AG08396 (cell line): ENCODE measurements at regions not wholly inside any gene's neighbourhood (a gene's known extent, or its start where the extent isn't known, plus 50 kb on each side); places are given as distances from the start of the nearest gene placed in this dataset.
"Not testable (repeated sequence)": the region's sequence is repeated elsewhere in the genome, so short reads cannot be mapped to it uniquely, and the experiment has no call there.

Experiments
- DNase-seq: peaks from one replicate; pipeline ENCODE4 v3.0.0; 2012; ENCODE audit warnings: low spot score, mixed read lengths

- no peak for DNase-seq
Observed at GRCh38 chr7:51929818-51930217, 613.2 kb upstream of the COBL start.

- DNase-seq = no peak
Observed at GRCh38 chr7:51927738-51928137, 611.1 kb upstream of the COBL start.

- no peak for DNase-seq
Observed at GRCh38 chr7:51918581-51918980, 602.0 kb upstream of the COBL start.

- no peak for DNase-seq
Observed at GRCh38 chr7:51901489-51901840, 584.9 kb upstream of the COBL start.

- DNase-seq = not testable (repeated sequence)
Observed at GRCh38 chr7:51900755-51901488, 584.3 kb upstream of the COBL start.

- DNase-seq = no peak
Observed at GRCh38 chr7:51899611-51900010, 583.0 kb upstream of the COBL start.

- DNase-seq = no peak
Observed at GRCh38 chr7:51882412-51882811, 565.8 kb upstream of the COBL start.

- DNase-seq = no peak
Observed at GRCh38 chr7:51881309-51881708, 564.7 kb upstream of the COBL start.

GRCh38 chr7:51878865-51879264 is 562.3 kb upstream of the COBL start:
- DNase-seq = no peak

- no peak for DNase-seq
Observed at GRCh38 chr7:51869452-51869851, 552.8 kb upstream of the COBL start.

GRCh38 chr7:51867117-51867516 is 550.5 kb upstream of the COBL start:
- no peak for DNase-seq

- no peak for DNase-seq
Observed at GRCh38 chr7:51860305-51860704, 543.7 kb upstream of the COBL start.

GRCh38 chr7:51850126-51850525 is 533.5 kb upstream of the COBL start:
- DNase-seq = no peak

- DNase-seq = no peak
Observed at GRCh38 chr7:51847461-51848134, 531.0 kb upstream of the COBL start.

- not testable (repeated sequence) for DNase-seq
Observed at GRCh38 chr7:51839130-51839529, 522.5 kb upstream of the COBL start.

GRCh38 chr7:51827631-51828030 is 511.0 kb upstream of the COBL start:
- no peak for DNase-seq

- no peak for DNase-seq
Observed at GRCh38 chr7:51824050-51824449, 507.4 kb upstream of the COBL start.

- DNase-seq = no peak
Observed at GRCh38 chr7:51823437-51823836, 506.8 kb upstream of the COBL start.

- no peak for DNase-seq
Observed at GRCh38 chr7:51817694-51818225, 501.2 kb upstream of the COBL start.

GRCh38 chr7:51805783-51806431 is 489.3 kb upstream of the COBL start:
- DNase-seq = not testable (repeated sequence)

GRCh38 chr7:51802718-51803117 is 486.1 kb upstream of the COBL start:
- DNase-seq = no peak

- no peak for DNase-seq
Observed at GRCh38 chr7:51797371-51797770, 480.8 kb upstream of the COBL start.

- DNase-seq = no peak
Observed at GRCh38 chr7:51792796-51793195, 476.2 kb upstream of the COBL start.
